A673 (cell line): ENCODE measurements at regions not wholly inside any gene's neighbourhood (a gene's known extent, or its start where the extent isn't known, plus 50 kb on each side); places are given as distances from the start of the nearest gene placed in this dataset.

ENCODE experiments used
- CTCF ChIP-seq: fragments of 300-800, 200-600 bp; sonication (generic); conservative IDR thresholded peaks from 2 replicates; pipeline ENCODE4 v1.5.1; 2017; ENCODE audit warnings: low read depth, mild to moderate bottlenecking, antibody characterized with exemption, low read length, moderate library complexity, mixed read lengths
- EZH2 ChIP-seq: fragments of 200-600 bp; sonication (generic); IDR thresholded peaks from 2 replicates; pipeline ENCODE4 v1.6.1; 2017; ENCODE audit warnings: borderline replicate concordance, low read depth, mild to moderate bottlenecking, mixed read lengths, antibody characterized with exemption, low read length; ENCODE audit not compliant: poor library complexity, severe bottlenecking

- TF ChIP-seq CTCF = no peak
- no peak for TF ChIP-seq EZH2
Measured at GRCh38 chrX:46202733-46203514, 342.3 kb downstream of the ZNF674 start.
